IMR-90 (cell line): ENCODE measurements at regions not wholly inside any gene's neighbourhood (a gene's known extent, or its start where the extent isn't known, plus 50 kb on each side); places are given as distances from the start of the nearest gene placed in this dataset.

Source experiments
- ATAC-seq: fragments of 200-7000 bp; cut with Tn5 transposase; 2 replicates; pipeline ENCODE4 v1.9.1; 2020; ENCODE audit warnings: low read depth, mild to moderate bottlenecking, moderate library complexity
- BruUV-seq: library from RNA; stranded (reverse); fragments of 400-500 nt; replicated peaks from 2 replicates; lab custom pipeline; 2021; lab: Mats Ljungman, UMichigan
- CTCF ChIA-PET: fragments of 300-600 bp; formaldehyde crosslinking; extraction: SDS; loops from one replicate; lab custom pipeline; 2021; ENCODE audit warnings: antibody characterized with exemption; lab: Yijun Ruan, JAX
- POLR2A ChIA-PET: fragments of 300-600 bp; sonication (Branson Sonifier 250); formaldehyde crosslinking; loops from one replicate; lab custom pipeline; 2022; ENCODE audit warnings: antibody characterized with exemption; ENCODE audit not compliant: unreplicated experiment; lab: Charles Lee
- DNase-seq: peaks from one replicate; pipeline ENCODE4 v3.0.0; 2013
- H2AFZ ChIP-seq: replicated peaks from 2 replicates; pipeline ENCODE3; 2013; ENCODE audit warnings: low read length, mild to moderate bottlenecking; ENCODE audit not compliant: poor library complexity
- H2AK5ac ChIP-seq: 2 replicates; pipeline ENCODE4 v1.6.1; 2013; ENCODE audit warnings: low read depth, low read length, inconsistent platforms
- H2AK9ac ChIP-seq: replicated peaks from 2 replicates; pipeline ENCODE3; 2013; ENCODE audit warnings: mild to moderate bottlenecking, low read depth, low read length, moderate library complexity; ENCODE audit not compliant: poor library complexity
- H2BK120ac ChIP-seq: 2 replicates; pipeline ENCODE4 v1.6.1; 2013; ENCODE audit warnings: low read depth, low read length, inconsistent platforms
- H2BK15ac ChIP-seq: 3 replicates; pipeline ENCODE4 v1.6.1; 2013; ENCODE audit warnings: low read depth, low read length, inconsistent platforms
- H2BK20ac ChIP-seq: 2 replicates; pipeline ENCODE4 v1.6.1; 2013; ENCODE audit warnings: low read depth, mild to moderate bottlenecking, inconsistent platforms, low read length, moderate library complexity
- H2BK5ac ChIP-seq: 2 replicates; pipeline ENCODE4 v1.6.1; 2013; ENCODE audit warnings: mild to moderate bottlenecking, low read depth, low read length, inconsistent platforms; ENCODE audit not compliant: poor library complexity, severe bottlenecking
- H3K14ac ChIP-seq: replicated peaks from 2 replicates; pipeline ENCODE4 v1.6.1; 2013; ENCODE audit warnings: low read depth, low read length, inconsistent platforms
- H3K18ac ChIP-seq: 2 replicates; pipeline ENCODE4 v1.6.1; 2013; ENCODE audit warnings: low read depth, low read length, control low read depth
- H3K23ac ChIP-seq: 2 replicates; pipeline ENCODE4 v1.6.1; 2013; ENCODE audit warnings: low read depth, low read length, inconsistent platforms
- H3K27ac ChIP-seq: 2 replicates; pipeline ENCODE4 v1.5.1; 2013; ENCODE audit warnings: mild to moderate bottlenecking, control low read depth, low read length; ENCODE audit not compliant: insufficient read depth
- H3K27me3 ChIP-seq: 2 replicates; pipeline ENCODE4 v1.6.1; 2013; ENCODE audit warnings: low read length; ENCODE audit not compliant: control insufficient read depth, insufficient read depth
- H3K36me3 ChIP-seq: 2 replicates; pipeline ENCODE4 v1.6.1; 2013; ENCODE audit warnings: low read length, mixed read lengths; ENCODE audit not compliant: control insufficient read depth, insufficient read depth
- H3K4ac ChIP-seq: 2 replicates; pipeline ENCODE4 v1.6.1; 2013; ENCODE audit warnings: low read depth, low read length, inconsistent platforms
- H3K4me1 ChIP-seq: 2 replicates; pipeline ENCODE4 v1.6.1; 2013; ENCODE audit warnings: low read length, mixed read lengths; ENCODE audit not compliant: control insufficient read depth, insufficient read depth
- H3K4me2 ChIP-seq: 2 replicates; pipeline ENCODE4 v1.6.1; 2013; ENCODE audit warnings: low read depth, mild to moderate bottlenecking, control low read depth, low read length, moderate library complexity
- H3K4me3 ChIP-seq: 2 replicates; pipeline ENCODE4 v1.5.1; 2013; ENCODE audit warnings: low read depth, mild to moderate bottlenecking, control low read depth, low read length, moderate library complexity; ENCODE audit not compliant: insufficient read depth
- H3K56ac ChIP-seq: 2 replicates; pipeline ENCODE4 v1.6.1; 2013; ENCODE audit warnings: low read length, inconsistent platforms; ENCODE audit not compliant: insufficient read depth; ENCODE audit errors: extremely low read depth
- H3K79me1 ChIP-seq, 2 experiments: 2 replicates each; pipeline ENCODE4 v1.6.1; 2013; ENCODE audit warnings: low read length in 2 of 2, inconsistent platforms in 1 of 2, low read depth in 1 of 2
- H3K9ac ChIP-seq: 2 replicates; pipeline ENCODE4 v1.6.1; 2013; ENCODE audit warnings: low read depth, low read length, control low read depth
- H3K9me1 ChIP-seq: 2 replicates; pipeline ENCODE4 v1.6.1; 2013; ENCODE audit warnings: low read length, inconsistent platforms; ENCODE audit not compliant: insufficient read depth
- H3K9me3 ChIP-seq: 2 replicates; pipeline ENCODE4 v1.6.1; 2013; ENCODE audit warnings: low read length; ENCODE audit not compliant: control insufficient read depth, insufficient read depth
- H4K20me1 ChIP-seq: 2 replicates; pipeline ENCODE4 v1.6.1; 2013; ENCODE audit warnings: low read length, inconsistent platforms; ENCODE audit not compliant: insufficient read depth
- H4K5ac ChIP-seq: 2 replicates; pipeline ENCODE4 v1.6.1; 2013; ENCODE audit warnings: mild to moderate bottlenecking, low read depth, low read length, control low read depth
- H4K8ac ChIP-seq, 2 experiments: 2 replicates each; pipeline ENCODE4 v1.6.1; 2013; ENCODE audit warnings: low read depth in 2 of 2, low read length in 2 of 2, control low read depth in 1 of 2, inconsistent platforms in 1 of 2
- H4K91ac ChIP-seq: 2 replicates; pipeline ENCODE4 v1.6.1; 2013; ENCODE audit warnings: low read depth, low read length, inconsistent platforms; ENCODE audit not compliant: insufficient read depth
- BHLHE40 ChIP-seq: fragments of 150-350 bp; IDR thresholded peaks from 2 replicates; pipeline ENCODE4 v1.6.1; 2016; ENCODE audit warnings: mild to moderate bottlenecking, low read depth, low read length
- CEBPB ChIP-seq: IDR thresholded peaks from 2 replicates; pipeline ENCODE4 v1.6.1; 2012; ENCODE audit warnings: low read depth, low read length, improper control_type of control experiment
- CHD1 ChIP-seq: IDR thresholded peaks from 2 replicates; pipeline ENCODE4 v1.6.1; 2012; ENCODE audit warnings: low read depth, low read length, improper control_type of control experiment
- CTCF ChIP-seq: conservative IDR thresholded peaks from 2 replicates; pipeline ENCODE4 v1.5.1; 2012; ENCODE audit warnings: mild to moderate bottlenecking, low read depth, low read length, improper control_type of control experiment
- ELK1 ChIP-seq: fragments of 150-350 bp; IDR thresholded peaks from 2 replicates; pipeline ENCODE4 v1.6.1; 2016; ENCODE audit warnings: low read depth, mild to moderate bottlenecking, low read length, moderate library complexity, borderline replicate concordance
- FOS ChIP-seq: fragments of 150-350 bp; IDR thresholded peaks from 2 replicates; pipeline ENCODE4 v1.6.1; 2016; ENCODE audit warnings: low read depth, low read length
- MAFK ChIP-seq: IDR thresholded peaks from 2 replicates; pipeline ENCODE4 v1.6.1; 2012; ENCODE audit warnings: low read depth, low read length, improper control_type of control experiment
- MAZ ChIP-seq: IDR thresholded peaks from 2 replicates; pipeline ENCODE4 v1.6.1; 2012; ENCODE audit warnings: low read depth, mild to moderate bottlenecking, low read length, improper control_type of control experiment, moderate library complexity, borderline replicate concordance
- MXI1 ChIP-seq: IDR thresholded peaks from 2 replicates; pipeline ENCODE4 v1.6.1; 2012; ENCODE audit warnings: low read depth, mild to moderate bottlenecking, low read length, moderate library complexity, borderline replicate concordance
- NFE2L2 ChIP-seq: fragments of 150-350 bp; IDR thresholded peaks from 2 replicates; pipeline ENCODE4 v1.6.1; 2016; ENCODE audit warnings: low read depth, mild to moderate bottlenecking, low read length
- POLR2A ChIP-seq: IDR thresholded peaks from 2 replicates; pipeline ENCODE4 v1.6.1; 2012; ENCODE audit warnings: mild to moderate bottlenecking, low read depth, low read length
- RAD21 ChIP-seq: IDR thresholded peaks from 2 replicates; pipeline ENCODE4 v1.6.1; 2012; ENCODE audit warnings: low read length, improper control_type of control experiment
- RCOR1 ChIP-seq: IDR thresholded peaks from 2 replicates; pipeline ENCODE4 v1.6.1; 2012; ENCODE audit warnings: mild to moderate bottlenecking, low read length, improper control_type of control experiment; ENCODE audit not compliant: insufficient replicate concordance
- RFX5 ChIP-seq: IDR thresholded peaks from 2 replicates; pipeline ENCODE4 v1.8.0; 2012; ENCODE audit warnings: low read depth, mild to moderate bottlenecking, low read length, moderate library complexity
- SMC3 ChIP-seq: fragments of 150-350 bp; IDR thresholded peaks from 2 replicates; pipeline ENCODE4 v1.6.1; 2016; ENCODE audit warnings: low read depth, mild to moderate bottlenecking, antibody characterized with exemption, low read length, moderate library complexity
- USF2 ChIP-seq: fragments of 150-350 bp; IDR thresholded peaks from 2 replicates; pipeline ENCODE4 v1.6.1; 2017; ENCODE audit warnings: mild to moderate bottlenecking, antibody characterized with exemption, low read length, low read depth
- WGBS, 2 experiments: methylation state at CpG; one replicate each; pipeline versions ENCODE4 v1.1.5 to v1.1.7; 2013; ENCODE audit warnings: missing lambda C conversion rate in 2 of 2; ENCODE audit not compliant: insufficient read length in 1 of 2; ENCODE audit errors: extremely low coverage in 2 of 2; 5-methylcytosine and 5-hydroxymethylcytosine counted together
- dilution Hi-C: fragments of 300-500 bp; cut with HindIII; formaldehyde crosslinking; loops from one replicate; pipeline ENCODE4 v1.14.3; 2018; ENCODE audit warnings: low sequenced_read_pairs; ENCODE audit not compliant: unreplicated experiment
- in situ Hi-C: fragments of 300-500 bp; cut with MboI; formaldehyde crosslinking; loops from 3 replicates; pipeline ENCODE4 v1.14.3; 2019; ENCODE audit warnings: low sequenced_read_pairs, inconsistent platforms, mixed read lengths
- intact Hi-C: fragments of 100-400 bp; cut with micrococcal nuclease; formaldehyde crosslinking; loops from 2 replicates; pipeline ENCODE4 v1.10.0; 2022

GRCh38 chr12:86774841-86775388 is 518.7 kb upstream of the MGAT4C start:
- Histone ChIP-seq H2BK15ac (no peak overlapping the region), H3K23ac (no peak overlapping the region), H2BK120ac (no peak overlapping the region), H3K9me1 (no peaks in the 10 kb centered on the region), H2BK5ac (no peak overlapping the region), H3K4me2 (no peak overlapping the region), H3K36me3 (no peaks in the 10 kb centered on the region), H3K9me3 (no peaks in the 10 kb centered on the region), H2AFZ (no peak overlapping the region), H2BK20ac (no peak overlapping the region), H3K27ac (no peak overlapping the region), H4K20me1 (no peaks in the 10 kb centered on the region), H3K9ac (no peak overlapping the region), H3K4ac (no peak overlapping the region), H3K4me3 (no peak overlapping the region), H3K56ac (no peak overlapping the region), H3K4me1 (no peaks in the 10 kb centered on the region), H3K79me1 (no peaks in the 10 kb centered on the region), H3K14ac (no peak overlapping the region), H2AK5ac (no peak overlapping the region), H4K5ac (no peak overlapping the region), H4K91ac (no peak overlapping the region), H4K8ac (no peak overlapping the region), H3K18ac (no peak overlapping the region), H3K27me3 (no peaks in the 10 kb centered on the region), H2AK9ac (no peak overlapping the region)
- DNase-seq (peak; percentile 60), ATAC-seq (peak; percentile 83)
- in situ Hi-C loops: no loop called here
- ChIA-PET CTCF (no interaction called here), POLR2A (no interaction called here)
- dilution Hi-C loops: no loop called here
- intact Hi-C loops: no loop called here
- no peak for TF ChIP-seq SMC3
- TF ChIP-seq POLR2A: no peak
- TF ChIP-seq FOS: no peak
- no peak for TF ChIP-seq MAFK
- TF ChIP-seq ELK1: no peak
- TF ChIP-seq MAZ: no peak
- TF ChIP-seq NFE2L2: no peak
- no peak for TF ChIP-seq MXI1
- no peak for TF ChIP-seq CHD1
- no peak for TF ChIP-seq USF2
- TF ChIP-seq CTCF: no peak
- TF ChIP-seq RFX5: no peak
- TF ChIP-seq RAD21: no peak
- TF ChIP-seq BHLHE40: no peak
- TF ChIP-seq CEBPB: no peak
- no peak for TF ChIP-seq RCOR1
- WGBS, 2 experiments: no CpG with 5 or more reads among the region's 1 CpG
- no TSS peak for BruUV-seq
